ENCODE measurements at regions not wholly inside any gene's neighbourhood (a gene's known extent, or its start where the extent isn't known, plus 50 kb on each side); places are given as distances from the start of the nearest gene placed in this dataset.

- POLR2A ChIA-PET (ENCODE audit: unreplicated experiment), result no interaction called here
- in situ Hi-C loops (cut with MboI; ENCODE audit: low sequenced_read_pairs), result no loop called here
Observed at GRCh38 chr10:9045311-9045710, 990.8 kb downstream of the GATA3 start.

More at GRCh38 chr10:9045311-9045710, 990.8 kb downstream of the GATA3 start:
- H3K27ac ChIP-seq (ENCODE audit: insufficient read depth, low read length), result no peak overlapping the region
- H2BK15ac ChIP-seq (ENCODE audit: low read depth, low read length), result no peak overlapping the region
- dilution Hi-C loops (cut with HindIII; ENCODE audit: low sequenced_read_pairs, unreplicated experiment) (no loop called here), intact Hi-C loops (cut with micrococcal nuclease) (no loop called here)
- H3K23ac ChIP-seq (ENCODE audit: low read depth, low read length), result no peak overlapping the region
- H3K27me3 ChIP-seq (ENCODE audit: control insufficient read depth, insufficient read depth, low read length), result no peaks in the 10 kb centered on the region
- H3K56ac ChIP-seq (ENCODE audit: extremely low read depth, insufficient read depth, low read length), result no peak overlapping the region
- no peak overlapping the region for H4K5ac ChIP-seq (ENCODE audit: low read depth, low read length)
- no peak overlapping the region for H2BK5ac ChIP-seq (ENCODE audit: low read depth, low read length, poor library complexity, severe bottlenecking)
- H3K79me1 ChIP-seq (ENCODE audit: low read depth in 1 of 2, low read length in 2 of 2), result no peaks in the 10 kb centered on the region
- H3K4me2 ChIP-seq (ENCODE audit: low read depth, low read length), result no peak overlapping the region
- H4K20me1 ChIP-seq (ENCODE audit: insufficient read depth, low read length), result no peaks in the 10 kb centered on the region
- BruUV-seq (replicated peaks), result no TSS peak
- no peak overlapping the region for H3K18ac ChIP-seq (ENCODE audit: low read depth, low read length)
- no peak overlapping the region for H4K91ac ChIP-seq (ENCODE audit: insufficient read depth, low read depth, low read length)
- no peaks in the 10 kb centered on the region for H3K36me3 ChIP-seq (ENCODE audit: control insufficient read depth, insufficient read depth, low read length)
- no peak overlapping the region for H2AK9ac ChIP-seq (replicated peaks; ENCODE audit: low read depth, low read length, poor library complexity)
- H2AK5ac ChIP-seq (ENCODE audit: low read depth, low read length), result no peak overlapping the region
- no peak overlapping the region for H2BK20ac ChIP-seq (ENCODE audit: low read depth, low read length)
- no peak for ATAC-seq (ENCODE audit: low read depth)
- H3K9ac ChIP-seq (ENCODE audit: low read depth, low read length), result no peak overlapping the region
- H3K4me3 ChIP-seq (ENCODE audit: insufficient read depth, low read depth, low read length), result no peak overlapping the region
- H3K4me1 ChIP-seq (ENCODE audit: control insufficient read depth, insufficient read depth, low read length), result no peaks in the 10 kb centered on the region
- H3K9me1 ChIP-seq (ENCODE audit: insufficient read depth, low read length), result no peaks in the 10 kb centered on the region
- H3K4ac ChIP-seq (ENCODE audit: low read depth, low read length), result no peak overlapping the region
- H2AFZ ChIP-seq (replicated peaks; ENCODE audit: low read length, poor library complexity), result no peak overlapping the region
- CTCF ChIA-PET, result interaction anchor here (0.6 kb wide), 2 partner anchors 341 to 1399 kb away, joined by 3 read pairs; no protein-coding TSS in a partner anchor
- DNase-seq, result no peak
- H3K14ac ChIP-seq (replicated peaks; ENCODE audit: low read depth, low read length), result no peak overlapping the region
- no peak overlapping the region for H2BK120ac ChIP-seq (ENCODE audit: low read depth, low read length)
- peaks cover 3% of the 10 kb centered on the region; the same call in 1 of the 2 replicates for H3K9me3 ChIP-seq (ENCODE audit: control insufficient read depth, insufficient read depth, low read length)
- H4K8ac ChIP-seq (ENCODE audit: low read depth in 2 of 2, low read length in 2 of 2), result no peak overlapping the region
- TF ChIP-seq MAFK (IDR thresholded peaks at IDR 0.05; ENCODE audit: low read depth, low read length), result no peak
- TF ChIP-seq RAD21 (IDR thresholded peaks at IDR 0.05; ENCODE audit: low read length), result no peak

Data from IMR-90 (cell line).